ENCODE measurements at regions not wholly inside any gene's neighbourhood (a gene's known extent, or its start where the extent isn't known, plus 50 kb on each side); places are given as distances from the start of the nearest gene placed in this dataset.
"Not testable (repeated sequence)": the region's sequence is repeated elsewhere in the genome, so short reads cannot be mapped to it uniquely, and the experiment has no call there.

- CTCF ChIA-PET = interaction anchor here (0.7 to 1.8 kb wide), 4 partner anchors 86 to 111 kb away, joined by 3 to 7 read pairs (median 6); no protein-coding TSS in a partner anchor
- ATAC-seq (peak; percentile 30), DNase-seq (no peak)
- no peaks in the 10 kb centered on the region for H3K27me3 Mint-ChIP-seq
- H3K4me1 Mint-ChIP-seq = peaks cover 14% of the 10 kb centered on the region
- no peak overlapping the region for H3K27ac Mint-ChIP-seq
- no peaks in the 10 kb centered on the region for H3K9me3 Mint-ChIP-seq (ENCODE audit: low read depth)
- no peak overlapping the region for H3K4me3 Mint-ChIP-seq
- H3K36me3 Mint-ChIP-seq = peaks cover 3% of the 10 kb centered on the region
Observed at GRCh38 chr6:85372188-85372914, 77.5 kb upstream of the NT5E start.

- Mint-ChIP-seq H3K27ac (no peak overlapping the region), H3K36me3 (peaks cover 2% of the 10 kb centered on the region), H3K4me1 (peaks cover 19% of the 10 kb centered on the region), H3K9me3 (ENCODE audit: low read depth) (no peaks in the 10 kb centered on the region), H3K4me3 (no peak overlapping the region), H3K27me3 (no peaks in the 10 kb centered on the region)
- CTCF ChIA-PET = no interaction called here
- ATAC-seq (no peak), DNase-seq (no peak)
Observed at GRCh38 chr6:85368631-85369030, 81.3 kb upstream of the NT5E start.

DNA sequence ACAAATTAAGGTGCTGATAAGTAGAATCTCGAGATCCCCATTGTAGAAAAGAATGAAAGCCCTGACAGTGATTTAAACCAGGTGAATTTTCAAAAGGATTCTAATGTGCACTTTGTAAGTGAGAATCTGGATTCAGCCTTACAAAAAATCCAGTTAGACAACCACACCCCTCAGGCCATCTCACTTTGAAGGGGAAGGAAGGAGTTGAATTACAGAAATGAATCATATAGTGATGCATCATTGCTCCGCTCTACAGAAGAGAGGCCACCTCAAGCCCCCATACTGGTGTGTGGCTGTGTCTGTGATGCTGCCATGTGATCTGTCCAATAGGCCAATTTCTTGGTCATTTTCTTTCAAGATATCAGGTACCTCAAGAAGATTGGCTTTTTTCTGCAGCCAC is 85.5 kb upstream of the NT5E start:
- H3K36me3 Mint-ChIP-seq = peaks cover 2% of the 10 kb centered on the region
- H3K4me1 Mint-ChIP-seq = peaks cover 18% of the 10 kb centered on the region
- H3K9me3 Mint-ChIP-seq (ENCODE audit: low read depth) = no peaks in the 10 kb centered on the region
- peak; percentile 82 for ATAC-seq
- H3K4me3 Mint-ChIP-seq = no peak overlapping the region
- CTCF ChIA-PET = no interaction called here
- DNase-seq = peak; percentile 56
- H3K27ac Mint-ChIP-seq = no peak overlapping the region
- no peaks in the 10 kb centered on the region for H3K27me3 Mint-ChIP-seq

GRCh38 chr6:85363870-85364269 is 86.0 kb upstream of the NT5E start:
- Mint-ChIP-seq H3K4me3 (no peak overlapping the region), H3K27ac (no peak overlapping the region), H3K9me3 (ENCODE audit: low read depth) (no peaks in the 10 kb centered on the region), H3K4me1 (peaks cover 18% of the 10 kb centered on the region), H3K36me3 (peaks cover 2% of the 10 kb centered on the region), H3K27me3 (no peaks in the 10 kb centered on the region)
- ATAC-seq (no peak), DNase-seq (no peak)
- CTCF ChIA-PET = no interaction called here

DNA sequence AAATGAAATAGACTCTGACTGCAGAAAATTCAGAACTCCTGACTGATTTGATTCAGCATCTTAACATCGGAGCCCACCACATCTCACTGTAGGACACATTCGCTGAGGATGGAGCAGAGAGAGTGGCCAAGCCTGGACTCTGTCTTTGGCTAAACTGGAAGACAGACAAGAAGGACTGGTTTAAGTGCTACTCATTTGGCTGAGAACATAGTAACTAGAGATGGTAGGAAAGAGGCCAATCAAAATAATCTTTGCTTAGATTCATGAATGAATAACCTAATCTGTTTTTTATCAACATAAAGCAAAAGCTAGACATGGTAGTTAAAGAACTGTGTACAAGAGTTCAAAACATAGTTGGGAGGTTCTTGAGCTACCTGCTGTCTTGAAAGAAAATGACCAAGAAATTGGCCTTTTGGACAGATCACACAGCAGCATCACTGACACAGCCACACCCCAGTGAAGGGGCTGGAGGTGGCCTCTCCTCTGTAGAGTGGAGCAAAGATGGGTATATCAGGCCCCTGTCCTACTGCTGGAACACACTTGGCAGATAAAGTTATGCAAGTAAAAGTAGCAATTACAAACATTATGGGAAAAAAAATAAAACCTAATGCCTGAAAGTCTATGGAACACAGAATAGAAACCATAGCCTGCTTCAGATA is 87.1 kb upstream of the NT5E start:
- no peak for ATAC-seq
- Mint-ChIP-seq H3K36me3 (no peaks in the 10 kb centered on the region), H3K9me3 (ENCODE audit: low read depth) (no peaks in the 10 kb centered on the region), H3K4me3 (no peak overlapping the region), H3K27ac (no peak overlapping the region), H3K4me1 (peaks cover 12% of the 10 kb centered on the region), H3K27me3 (peaks cover 1% of the 10 kb centered on the region)
- CTCF ChIA-PET = interaction anchor here (1.1 to 1.8 kb wide), 2 partner anchors 20 to 99 kb away, joined by 3 to 6 read pairs; no protein-coding TSS in a partner anchor
- DNase-seq = no peak

DNA sequence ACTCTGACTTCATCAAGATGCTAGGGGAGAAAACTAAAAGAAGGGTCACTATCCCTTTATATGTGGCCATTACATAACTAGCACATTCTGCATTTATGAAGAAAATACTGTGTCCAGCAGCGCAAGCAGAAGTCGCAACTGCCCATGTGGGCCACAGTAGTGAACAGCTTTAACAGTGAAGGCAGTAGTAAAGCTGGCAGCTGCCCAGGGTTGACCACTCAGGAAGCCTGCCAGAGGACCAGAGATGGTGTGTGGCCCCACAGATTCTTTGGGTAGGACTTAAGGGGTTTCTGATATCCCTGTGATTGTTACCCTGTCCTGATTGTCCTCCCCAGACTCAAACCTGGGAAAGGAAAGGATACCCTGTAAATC is 88.3 kb upstream of the NT5E start:
- ATAC-seq (no peak), DNase-seq (no peak)
- Mint-ChIP-seq H3K4me3 (no peak overlapping the region), H3K27me3 (peaks cover 3% of the 10 kb centered on the region), H3K27ac (no peak overlapping the region), H3K9me3 (ENCODE audit: low read depth) (no peaks in the 10 kb centered on the region), H3K4me1 (peaks cover 12% of the 10 kb centered on the region), H3K36me3 (no peaks in the 10 kb centered on the region)
- CTCF ChIA-PET = interaction anchor here (0.7 to 2.3 kb wide), 6 partner anchors 22 to 122 kb away, joined by 3 to 20 read pairs (median 4); partner anchors contain the start of gene NT5E

- Mint-ChIP-seq H3K27ac (no peak overlapping the region), H3K9me3 (ENCODE audit: low read depth) (no peaks in the 10 kb centered on the region), H3K4me1 (peaks cover 12% of the 10 kb centered on the region), H3K27me3 (peaks cover 3% of the 10 kb centered on the region), H3K36me3 (no peaks in the 10 kb centered on the region), H3K4me3 (no peak overlapping the region)
- peak; percentile 55 for ATAC-seq
- DNase-seq = no peak
- CTCF ChIA-PET = interaction anchor here (0.9 to 2.3 kb wide), 6 partner anchors 22 to 318 kb away, joined by 3 to 20 read pairs (median 4); partner anchors contain the start of gene NT5E
Observed at GRCh38 chr6:85360794-85361642, 88.9 kb upstream of the NT5E start.

- Mint-ChIP-seq H3K27ac (no peak overlapping the region), H3K36me3 (no peaks in the 10 kb centered on the region), H3K4me1 (peaks cover 7% of the 10 kb centered on the region), H3K9me3 (ENCODE audit: low read depth) (no peaks in the 10 kb centered on the region), H3K27me3 (peaks cover 3% of the 10 kb centered on the region), H3K4me3 (no peak overlapping the region)
- DNase-seq (no peak), ATAC-seq (no peak)
- CTCF ChIA-PET = interaction anchor here (3.0 kb wide), 1 partner anchor 126 kb away, joined by 23 read pairs; no protein-coding TSS in a partner anchor
Observed at GRCh38 chr6:85357651-85358050, 92.2 kb upstream of the NT5E start.

DNA sequence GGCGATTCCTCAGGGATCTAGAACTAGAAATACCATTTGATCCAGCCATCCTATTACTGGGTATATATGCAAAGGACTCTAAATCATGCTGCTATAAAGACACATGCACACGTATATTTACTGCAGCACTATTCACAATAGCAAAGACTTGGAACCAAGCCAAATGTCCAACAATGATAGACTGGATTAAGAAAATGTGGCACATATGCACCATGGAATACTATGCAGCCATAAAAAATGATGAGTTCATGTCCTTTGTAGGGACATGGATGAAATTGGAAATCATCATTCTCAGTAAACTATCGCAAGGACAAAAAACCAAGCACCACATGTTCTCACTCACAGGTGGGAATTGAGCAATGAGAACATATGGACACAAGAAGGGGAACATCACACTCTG is 93.1 kb upstream of the NT5E start:
- ATAC-seq; CTCF ChIA-PET; H3K36me3 Mint-ChIP-seq; H3K27ac Mint-ChIP-seq; DNase-seq; H3K4me1 Mint-ChIP-seq; H3K9me3 Mint-ChIP-seq (ENCODE audit: low read depth); H3K27me3 Mint-ChIP-seq; H3K4me3 Mint-ChIP-seq: not testable (repeated sequence)

DNA sequence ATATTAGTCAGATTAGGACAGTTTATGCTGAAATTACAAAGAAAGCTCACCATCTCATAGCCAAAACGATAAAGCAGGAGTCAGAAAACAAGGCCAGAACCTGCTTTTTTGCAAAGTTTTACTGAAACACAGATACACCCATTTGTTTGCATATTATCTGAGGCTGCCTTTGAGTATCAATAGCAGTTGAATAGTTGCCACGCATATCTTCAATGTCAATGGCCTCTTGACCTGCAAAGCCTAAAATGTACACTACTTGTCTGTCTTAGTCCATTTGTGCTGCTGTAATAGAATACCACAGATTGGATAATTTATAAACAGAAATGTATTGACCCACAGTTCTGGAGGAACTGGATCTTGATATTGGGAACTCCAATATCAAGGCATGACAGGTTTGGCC is 94.1 kb upstream of the NT5E start:
- CTCF ChIA-PET = interaction anchor here (0.6 to 5.6 kb wide), 16 partner anchors 15 to 890 kb away, joined by 3 to 97 read pairs (median 4); partner anchors contain the start of gene NT5E
- no peak for DNase-seq
- peaks cover 3% of the 10 kb centered on the region for H3K27me3 Mint-ChIP-seq
- H3K36me3 Mint-ChIP-seq = no peaks in the 10 kb centered on the region
- no peaks in the 10 kb centered on the region for H3K9me3 Mint-ChIP-seq (ENCODE audit: low read depth)
- peaks cover 1% of the 10 kb centered on the region for H3K4me1 Mint-ChIP-seq
- no peak overlapping the region for H3K27ac Mint-ChIP-seq
- ATAC-seq = no peak
- H3K4me3 Mint-ChIP-seq = no peak overlapping the region

GRCh38 chr6:85354761-85355618 is 94.9 kb upstream of the NT5E start:
- no peak overlapping the region for H3K27ac Mint-ChIP-seq
- DNase-seq (peak; percentile 75), ATAC-seq (peak; percentile 85)
- H3K9me3 Mint-ChIP-seq (ENCODE audit: low read depth) = no peaks in the 10 kb centered on the region
- peaks cover 3% of the 10 kb centered on the region for H3K27me3 Mint-ChIP-seq
- no peaks in the 10 kb centered on the region for H3K36me3 Mint-ChIP-seq
- CTCF ChIA-PET = interaction anchor here (0.6 to 5.6 kb wide), 21 partner anchors 15 to 889 kb away, joined by 3 to 97 read pairs (median 3); partner anchors contain the start of gene NT5E
- H3K4me1 Mint-ChIP-seq = no peaks in the 10 kb centered on the region
- no peak overlapping the region for H3K4me3 Mint-ChIP-seq

- ATAC-seq (no peak), DNase-seq (no peak)
- H3K27me3 Mint-ChIP-seq = peaks cover 9% of the 10 kb centered on the region
- no peaks in the 10 kb centered on the region for H3K9me3 Mint-ChIP-seq (ENCODE audit: low read depth)
- H3K4me3 Mint-ChIP-seq = no peak overlapping the region
- no peaks in the 10 kb centered on the region for H3K36me3 Mint-ChIP-seq
- H3K4me1 Mint-ChIP-seq = no peaks in the 10 kb centered on the region
- H3K27ac Mint-ChIP-seq = no peak overlapping the region
- CTCF ChIA-PET = interaction anchor here (1.1 to 5.6 kb wide), 3 partner anchors 124 to 249 kb away, joined by 3 to 97 read pairs (median 5); no protein-coding TSS in a partner anchor
Observed at GRCh38 chr6:85353012-85353411, 96.9 kb upstream of the NT5E start.

Measured in activated CD8-positive, alpha-beta memory T cell treated with anti-CD3 and anti-CD28 coated beads, Interleukin-2, amount 10 ng/mL, durations not matched to agents 7 days and 5 days (primary cell).